HG03558 (cell line): ENCODE measurements at regions not wholly inside any gene's neighbourhood (a gene's known extent, or its start where the extent isn't known, plus 50 kb on each side); places are given as distances from the start of the nearest gene placed in this dataset.

Source experiments
- ATAC-seq: cut with Tn5 transposase; IDR thresholded peaks from one replicate; pipeline ENCODE4 v1.9.1; 2021; ENCODE audit warnings: moderate number of reproducible peaks; ENCODE audit not compliant: unreplicated experiment; ENCODE audit errors: extremely low read depth

DNA sequence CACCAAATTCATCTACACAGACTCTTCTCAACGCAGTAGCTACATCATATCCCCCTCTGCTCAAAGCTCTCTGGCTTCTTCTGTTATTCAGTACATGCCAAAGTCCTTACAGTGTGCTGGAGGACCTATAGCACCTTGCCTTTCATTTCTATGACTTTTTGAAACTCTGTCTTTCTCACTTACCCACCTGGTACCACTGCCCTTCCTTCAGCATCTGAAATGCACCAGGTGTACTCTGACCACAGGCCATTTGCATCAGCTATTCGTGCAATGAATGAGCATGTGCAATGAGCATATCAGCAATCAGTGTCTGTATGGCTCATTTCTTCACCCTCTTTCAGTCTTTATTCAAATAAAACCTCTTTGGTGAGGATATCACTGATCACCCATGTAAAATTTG, 399.9 kb downstream of the RAB28 start:
- no peak for ATAC-seq

DNA sequence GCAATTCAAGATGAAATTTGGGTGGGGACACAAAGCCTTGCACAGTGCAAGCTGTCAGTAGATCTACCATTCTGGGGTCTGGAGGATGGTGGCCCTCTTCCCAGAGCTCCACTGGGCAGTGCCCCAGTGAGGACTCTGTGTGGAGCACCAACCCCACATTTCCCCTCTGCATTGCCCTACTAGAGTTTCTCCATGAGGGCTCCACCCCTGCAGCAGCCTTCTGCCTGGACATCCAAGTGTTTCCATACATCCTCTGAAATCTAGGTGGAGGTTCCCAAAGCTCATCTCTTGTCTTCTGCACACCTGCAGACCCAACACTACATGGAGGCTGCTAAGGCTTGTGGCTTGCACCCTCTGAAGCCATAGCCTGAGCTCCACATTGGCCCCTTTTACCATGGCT, 402.3 kb downstream of the RAB28 start:
- no peak for ATAC-seq

DNA sequence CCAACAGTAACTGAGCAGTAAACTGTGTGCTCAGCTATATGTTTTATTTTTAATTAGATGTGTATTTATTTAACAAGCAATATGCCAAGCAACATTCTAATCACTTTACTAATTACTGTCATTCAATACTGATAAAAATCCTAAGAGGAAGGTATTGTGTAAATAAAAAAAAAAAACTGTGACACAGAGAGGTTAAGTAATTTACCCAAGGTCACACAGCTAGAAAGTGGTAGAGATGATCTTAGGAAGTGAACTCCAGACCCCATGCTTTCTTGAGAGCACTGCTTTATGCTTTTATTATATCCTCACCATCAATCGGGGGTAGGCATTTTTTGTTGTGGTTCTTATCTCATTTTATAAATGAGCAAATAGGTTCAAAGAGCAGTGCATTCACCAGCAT, 417.1 kb downstream of the RAB28 start:
- ATAC-seq = no peak

DNA sequence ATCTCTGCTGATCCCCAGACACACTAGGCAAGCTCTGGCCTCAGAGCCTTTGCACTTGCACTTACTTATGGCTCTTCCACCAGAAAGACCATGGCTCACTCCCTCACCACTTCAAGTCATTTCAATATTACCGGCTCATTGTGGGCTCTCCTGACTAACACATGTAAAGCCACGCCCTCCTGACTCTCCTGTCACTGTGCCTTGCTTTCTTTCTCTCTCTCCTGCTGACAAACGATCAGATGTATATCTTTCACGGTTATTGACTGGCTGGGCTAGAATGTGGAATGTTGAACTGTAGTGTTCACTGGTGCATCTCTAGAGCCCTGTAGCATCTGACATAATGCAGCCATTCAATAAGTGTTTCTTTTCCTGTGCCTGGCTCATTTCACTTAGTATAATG, 425.1 kb downstream of the RAB28 start:
- ATAC-seq = no peak

DNA sequence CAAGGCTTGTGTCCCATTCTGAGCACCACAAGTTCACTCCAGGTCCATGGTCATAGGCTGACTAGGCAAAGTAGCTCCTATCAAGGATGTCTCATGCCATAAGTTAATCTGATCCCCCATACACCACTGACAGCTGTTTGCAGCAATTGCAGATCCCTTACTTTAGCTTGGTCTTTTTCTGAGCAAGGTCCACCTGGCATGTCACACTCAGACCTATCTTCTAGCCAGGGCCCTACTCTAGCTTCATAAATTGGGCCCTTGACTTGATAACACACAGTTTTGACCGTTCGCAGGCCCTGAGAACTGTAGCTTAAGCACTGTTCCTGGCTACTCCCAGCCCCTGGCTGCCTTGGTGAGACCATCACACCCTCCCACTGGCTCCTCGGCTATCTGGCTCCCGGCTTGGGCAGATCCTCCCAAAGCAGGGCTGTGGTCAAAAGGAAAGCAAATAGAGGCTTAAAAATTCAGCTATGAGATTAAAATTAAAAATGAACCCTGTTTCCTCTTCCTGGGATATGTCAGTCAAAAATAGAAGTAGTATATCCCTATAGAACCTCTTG, 427.4 kb downstream of the RAB28 start:
- no peak for ATAC-seq

DNA sequence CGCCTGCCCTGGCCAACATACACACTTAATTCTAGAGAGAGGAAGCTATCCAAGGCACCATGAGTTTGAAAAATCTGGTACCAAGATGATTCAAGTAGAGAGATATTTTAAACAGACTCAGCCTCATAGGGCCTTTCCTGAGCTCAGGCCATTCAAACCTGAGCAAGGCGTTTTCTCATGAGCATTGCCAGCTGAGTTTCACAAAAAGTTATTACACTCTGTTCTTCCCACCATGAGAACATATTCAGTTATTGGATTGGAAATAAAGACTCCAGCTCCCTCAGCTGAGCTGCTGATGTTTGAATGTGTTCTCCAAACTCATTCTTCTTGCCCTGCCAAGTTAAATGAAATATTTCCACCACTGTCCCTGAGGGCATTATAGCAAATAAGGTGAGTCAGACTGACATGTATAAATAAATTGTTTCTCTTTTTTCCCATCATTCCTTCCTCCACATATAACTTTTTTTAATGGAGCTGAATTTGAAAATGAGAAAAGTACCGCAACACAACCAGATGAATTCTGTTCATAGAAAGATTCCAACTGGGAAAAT, 429.6 kb downstream of the RAB28 start:
- ATAC-seq = no peak

DNA sequence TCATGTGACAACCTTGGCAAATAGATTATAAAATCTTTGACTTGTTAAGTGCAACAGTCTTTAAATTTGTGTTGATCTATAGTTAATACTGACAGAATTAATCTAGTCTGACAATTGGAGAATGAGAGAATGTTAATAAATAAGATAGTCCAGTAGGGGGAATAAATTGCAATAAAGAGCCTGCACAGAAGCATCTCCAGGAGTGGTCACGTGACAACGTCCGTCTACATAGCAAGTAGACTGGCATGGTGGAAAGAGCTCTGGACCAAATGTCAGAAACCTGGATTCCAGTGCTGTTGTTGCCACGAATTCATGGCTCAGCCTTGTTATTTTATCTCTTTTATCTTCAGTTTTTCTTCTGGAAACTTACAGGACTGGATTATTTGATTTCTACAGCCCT, 436.5 kb downstream of the RAB28 start:
- no peak for ATAC-seq

DNA sequence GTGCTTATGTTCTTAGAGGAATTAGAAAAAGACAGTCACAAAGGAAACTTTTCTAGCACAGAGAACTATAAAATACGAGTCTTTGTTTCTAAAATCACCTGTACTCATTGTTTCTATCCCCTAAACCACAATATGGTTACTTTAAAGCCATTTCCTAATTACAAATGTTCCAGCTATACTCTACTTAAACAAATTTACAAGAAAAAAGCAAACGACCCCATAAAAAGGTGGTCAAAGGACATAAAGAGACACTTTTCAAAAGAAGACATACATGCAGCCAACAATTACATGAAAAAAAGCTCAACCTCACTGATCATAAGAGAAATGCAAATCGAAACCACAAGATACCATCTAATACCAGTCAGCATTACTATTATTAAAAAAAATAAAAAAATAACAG, 447.3 kb downstream of the RAB28 start:
- ATAC-seq = no peak

DNA sequence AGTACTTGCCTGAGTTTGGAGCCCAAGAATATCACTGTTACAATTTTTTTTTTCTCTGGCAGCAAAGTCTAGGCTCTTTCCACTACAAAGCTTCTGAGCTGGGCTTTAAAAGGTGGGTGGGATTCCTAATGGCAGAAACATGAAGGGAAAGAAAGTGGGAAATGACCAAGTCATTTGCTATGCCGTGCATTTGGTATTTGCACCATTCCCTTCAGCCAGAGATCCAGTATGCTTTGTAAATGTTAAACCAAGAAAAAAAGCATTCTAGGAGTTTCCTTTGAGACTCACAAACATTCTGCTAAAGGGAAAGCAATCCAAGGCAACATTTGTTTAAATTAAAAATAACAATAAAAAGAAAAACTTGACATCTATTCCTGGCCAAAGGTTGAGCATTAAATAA, 451.2 kb downstream of the RAB28 start:
- ATAC-seq = no peak

DNA sequence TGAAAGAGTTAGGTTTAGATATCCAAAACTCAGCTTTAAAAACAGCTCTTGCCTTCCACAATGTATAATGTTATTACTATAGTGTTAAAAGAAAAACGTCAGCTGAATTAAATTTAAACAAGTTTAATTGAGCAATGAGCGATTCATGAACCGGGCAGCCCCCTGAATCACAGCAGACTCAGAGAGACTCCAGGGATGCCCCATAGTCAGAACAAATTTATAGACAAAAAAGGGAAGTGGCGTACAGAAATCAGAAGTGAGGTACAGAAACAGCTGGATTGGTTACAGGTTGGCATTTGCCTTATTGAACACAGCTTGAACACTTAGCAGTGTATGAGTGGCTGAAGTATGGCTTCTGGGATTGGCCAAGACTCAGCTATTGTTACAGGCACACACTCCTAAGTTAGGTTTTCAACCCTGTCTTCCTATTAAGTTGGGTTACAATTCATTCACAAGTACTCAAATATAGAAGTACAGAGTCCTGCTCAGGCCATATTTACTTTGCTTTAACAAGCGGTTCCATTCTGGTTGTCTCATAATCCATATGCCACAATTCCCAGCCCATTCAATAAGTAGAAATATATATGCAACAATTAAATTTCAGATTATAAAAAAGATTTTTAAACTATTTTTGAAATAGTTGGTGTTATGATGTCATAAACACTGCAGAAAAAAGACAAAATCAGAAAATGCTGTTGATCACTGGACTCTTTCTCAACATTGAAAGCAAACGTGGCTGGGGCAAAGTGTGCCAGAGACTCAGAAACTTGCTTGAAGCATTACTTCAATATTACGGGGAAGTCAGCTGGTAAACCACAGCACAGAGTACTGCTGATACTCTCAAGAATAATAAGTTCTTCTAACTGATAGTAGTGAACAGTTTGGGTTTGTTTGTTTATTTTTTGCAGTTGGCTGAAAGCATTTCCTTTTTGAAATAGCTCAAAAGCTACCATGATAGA, 459.7 kb downstream of the RAB28 start:
- ATAC-seq = no peak

DNA sequence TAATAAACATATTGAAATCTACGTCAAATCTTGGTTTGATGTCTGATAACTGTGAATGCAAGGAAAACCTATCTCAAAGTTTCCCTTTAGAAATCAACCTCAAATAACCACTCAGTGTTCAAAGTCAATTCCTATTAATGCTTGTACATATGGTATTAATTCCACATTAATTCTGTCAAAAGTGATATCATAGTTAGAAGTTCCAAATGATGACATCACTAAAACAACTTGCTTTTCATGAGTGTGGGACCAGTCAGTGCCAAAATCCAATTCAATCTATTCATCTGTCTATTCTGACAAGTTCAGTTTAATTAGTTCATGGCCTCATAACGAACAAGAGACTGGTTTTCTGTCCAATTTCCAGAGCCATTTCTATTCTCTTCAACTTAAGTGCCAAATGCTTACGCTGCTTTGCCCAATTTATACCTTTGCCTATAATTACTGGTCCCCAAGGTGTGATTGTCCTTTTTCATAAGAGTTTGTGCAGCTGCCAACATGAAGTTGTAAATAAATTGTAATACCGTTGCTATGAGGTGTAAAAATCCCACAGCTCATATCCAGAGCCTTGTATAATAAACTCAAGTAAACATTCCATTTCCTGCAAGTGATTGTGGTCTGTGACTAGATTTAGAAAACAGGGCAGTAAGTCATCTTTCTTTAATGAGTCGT, 476.2 kb downstream of the RAB28 start:
- no peak for ATAC-seq

DNA sequence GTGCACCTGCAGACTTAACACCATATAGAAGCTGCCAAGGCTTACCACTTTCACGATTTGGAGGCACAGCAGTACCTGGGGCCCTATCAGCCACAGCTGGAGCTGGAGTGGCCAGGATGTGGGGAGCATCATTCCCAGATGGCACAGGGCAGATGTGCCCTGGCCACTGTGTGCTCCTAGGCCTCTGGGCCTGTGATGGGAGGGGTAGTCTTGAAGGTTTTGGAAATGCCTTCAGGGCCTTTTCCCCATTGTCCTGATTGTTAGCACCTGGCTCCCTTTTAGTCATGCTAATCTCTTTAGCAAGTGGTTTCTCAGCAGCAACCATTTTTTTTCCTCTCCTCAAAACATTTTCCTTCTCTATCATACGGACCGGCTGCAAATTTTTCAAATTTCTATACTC, 490.2 kb downstream of the RAB28 start:
- ATAC-seq = no peak

DNA sequence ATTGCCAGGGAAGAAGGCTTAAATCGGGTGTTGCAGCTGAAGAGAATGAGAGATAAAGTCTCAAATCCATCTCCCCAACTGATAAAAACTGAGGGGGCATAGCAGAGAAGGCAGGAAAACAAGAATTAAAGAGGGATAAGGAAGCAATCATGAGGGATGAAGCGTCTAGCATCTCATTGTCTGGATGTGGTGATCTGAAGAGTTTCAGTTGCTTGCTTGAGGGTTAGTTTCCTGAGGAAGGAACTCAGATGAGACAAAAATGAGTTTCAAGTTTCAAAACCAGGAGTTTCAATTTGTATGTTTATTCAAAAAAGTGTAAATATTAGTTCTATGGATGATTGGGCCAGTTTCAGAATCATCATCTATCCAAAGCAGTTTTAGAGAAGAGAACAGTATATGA, 496.9 kb downstream of the RAB28 start:
- no peak for ATAC-seq

DNA sequence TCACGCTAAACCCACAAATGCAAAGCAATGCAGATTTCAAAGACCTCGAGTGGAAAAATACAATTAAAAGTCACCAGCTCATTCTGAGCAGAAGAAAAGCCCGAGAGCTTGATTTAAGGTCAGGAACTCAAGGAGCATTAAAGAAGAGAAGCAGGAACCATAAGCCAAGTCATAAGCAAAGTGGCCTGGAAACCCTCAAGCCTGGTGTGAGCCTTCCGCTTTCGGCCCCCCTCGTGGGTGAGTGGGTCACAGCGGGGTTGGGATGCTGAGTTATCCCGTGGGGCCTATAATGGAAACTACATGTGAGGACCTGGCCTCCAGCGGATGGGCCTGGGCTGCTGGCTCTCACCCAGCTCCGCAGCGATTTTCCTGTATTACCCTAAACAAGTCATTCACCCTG, 504.3 kb downstream of the RAB28 start:
- no peak for ATAC-seq

DNA sequence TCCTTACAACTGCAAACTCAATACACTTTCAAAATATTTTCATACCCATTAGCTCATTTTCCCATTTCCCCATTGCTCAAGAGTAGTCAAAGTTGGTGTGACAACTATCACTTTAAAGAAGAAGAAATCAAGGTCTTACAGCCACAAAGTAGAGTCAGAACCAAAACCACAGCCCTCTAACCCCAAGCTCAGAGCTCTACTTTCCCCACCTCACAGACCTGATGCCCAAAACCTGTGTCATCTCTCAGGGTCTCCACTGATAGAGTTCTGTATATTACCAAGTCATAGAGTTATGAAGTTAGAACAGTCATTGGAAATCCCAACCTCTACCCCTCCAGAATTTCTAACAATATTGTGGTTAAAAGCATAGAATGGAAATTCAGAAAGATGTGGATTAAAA, 505.8 kb downstream of the RAB28 start:
- ATAC-seq = no peak

DNA sequence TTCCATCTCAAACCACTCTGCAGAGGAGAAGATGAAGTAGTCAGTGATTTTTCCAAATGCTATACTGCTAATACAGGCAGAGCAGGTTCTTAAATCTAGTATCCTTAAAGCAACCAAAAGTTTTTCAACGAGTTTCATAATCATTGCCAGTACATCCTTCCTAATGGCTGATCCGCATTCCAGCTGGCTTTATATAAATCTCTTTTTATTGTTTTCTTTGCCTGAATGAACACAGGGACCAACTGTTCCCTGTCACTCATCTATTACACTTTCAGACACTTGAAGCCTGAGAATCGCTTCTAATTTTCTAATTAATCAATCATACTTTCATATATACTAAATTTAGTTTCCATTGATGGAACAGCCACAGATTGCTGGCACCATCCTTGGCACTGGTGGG, 508.6 kb downstream of the RAB28 start:
- no peak for ATAC-seq

DNA sequence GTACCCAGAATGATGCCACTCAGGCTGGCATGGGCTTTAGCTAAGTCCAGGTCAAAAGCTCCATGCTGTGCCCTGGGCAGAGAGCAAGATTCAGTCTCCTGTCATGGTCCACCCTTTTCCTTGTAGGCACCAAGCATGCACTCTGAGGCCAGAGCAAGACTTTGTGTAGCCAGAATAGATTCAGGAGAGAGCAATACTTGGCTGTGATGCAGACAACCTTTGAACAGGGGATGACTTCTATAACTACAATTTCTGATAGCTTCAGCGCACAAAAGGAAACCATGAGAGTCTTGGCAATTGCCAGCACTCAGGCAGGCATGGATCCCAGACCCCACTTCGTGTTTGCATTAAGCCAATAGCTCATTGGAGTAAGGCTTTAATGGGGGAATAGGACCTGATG, 510.6 kb downstream of the RAB28 start:
- no peak for ATAC-seq

DNA sequence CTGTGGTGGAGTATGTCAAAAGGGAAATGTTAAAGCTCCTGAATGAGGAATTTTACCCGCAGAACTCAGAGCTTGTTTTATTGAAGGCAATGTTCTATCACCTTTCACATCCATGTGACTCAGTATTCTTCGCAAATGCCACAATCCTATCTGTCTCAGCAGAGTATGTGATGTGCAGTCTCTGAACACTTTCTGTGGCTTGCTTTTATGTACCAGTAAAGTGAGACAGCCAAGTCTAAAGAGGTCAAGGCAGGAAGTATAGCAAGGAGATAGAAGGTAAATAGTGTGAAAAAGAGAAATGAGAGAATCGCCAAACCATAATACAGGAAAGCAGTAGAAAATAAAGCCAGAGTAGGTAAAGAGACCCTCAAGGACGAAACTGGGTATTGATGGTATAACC, 515.8 kb downstream of the RAB28 start:
- no peak for ATAC-seq

DNA sequence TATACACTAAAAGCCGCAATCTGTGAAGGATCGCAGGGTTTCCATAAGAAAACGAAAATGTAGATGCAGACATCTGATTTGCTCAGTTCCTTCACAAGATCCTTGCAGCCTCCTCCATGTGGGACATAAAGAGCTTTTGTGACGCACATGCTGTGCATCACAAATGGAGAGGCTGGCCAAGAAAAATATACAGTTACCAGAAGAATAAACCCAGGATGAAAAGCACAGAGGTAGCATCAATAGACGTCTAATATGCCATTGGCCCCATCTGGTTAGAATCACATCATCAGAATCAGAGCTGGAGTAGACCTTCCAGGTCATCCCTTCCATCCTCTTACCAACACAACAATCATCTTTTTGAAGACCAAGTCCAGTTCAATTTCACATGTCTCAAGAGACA, 517.4 kb downstream of the RAB28 start:
- no peak for ATAC-seq

DNA sequence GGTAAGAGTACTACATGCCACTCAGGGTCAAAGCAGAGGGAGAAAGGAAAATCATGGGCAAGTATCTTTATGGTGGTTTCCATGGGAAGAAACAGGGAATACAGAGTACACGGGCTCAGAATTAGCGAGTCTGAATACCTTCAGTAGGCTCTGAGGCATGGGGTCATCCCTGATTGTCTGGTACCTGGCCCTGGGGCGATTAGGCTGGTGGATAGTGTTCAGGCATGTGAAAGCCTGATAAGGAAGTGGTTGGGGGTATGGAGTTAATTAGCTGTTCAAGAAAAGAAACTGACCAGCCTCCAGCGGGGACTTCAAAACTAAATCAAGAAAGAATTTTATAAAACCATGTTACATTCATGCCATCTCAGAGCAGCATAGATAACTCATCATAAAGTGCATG, 518.8 kb downstream of the RAB28 start:
- no peak for ATAC-seq

DNA sequence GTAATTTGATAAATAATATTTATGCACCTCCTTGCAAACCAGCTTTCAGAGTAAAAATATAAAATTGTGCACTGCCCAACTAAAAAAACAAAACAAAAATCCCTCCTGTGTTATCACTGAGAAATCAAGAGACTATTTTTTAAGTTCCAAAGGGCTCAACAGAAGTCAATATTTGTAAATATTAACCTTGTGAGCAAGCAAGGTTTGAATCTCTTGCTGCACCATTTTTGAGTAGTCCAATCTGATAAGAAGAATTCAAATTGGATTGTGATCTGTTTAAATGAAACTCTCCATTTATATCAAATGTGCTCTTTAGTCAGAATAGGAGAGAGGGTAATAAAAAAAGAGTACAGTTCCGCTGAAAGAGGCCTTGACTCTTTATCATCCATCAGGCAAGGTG, 520.2 kb downstream of the RAB28 start:
- no peak for ATAC-seq
